Endothelial cell of umbilical vein (primary cell): ENCODE measurements at regions not wholly inside any gene's neighbourhood (a gene's known extent, or its start where the extent isn't known, plus 50 kb on each side); places are given as distances from the start of the nearest gene placed in this dataset.

Source experiments
- BruUV-seq: library from RNA; stranded (reverse); fragments of 400-500 nt; replicated peaks from 2 replicates; lab custom pipeline; 2021; lab: Mats Ljungman, UMichigan
- CTCF ChIA-PET: fragments of 300-600, 350-600 bp; sonication (Branson Sonifier 250); formaldehyde crosslinking; loops from one replicate; lab custom pipeline; 2021; ENCODE audit warnings: antibody characterized with exemption, inconsistent platforms; lab: Charles Lee
- POLR2A ChIA-PET: fragments of 300-600, 350-600 bp; sonication (Branson Sonifier 250); formaldehyde crosslinking; loops from one replicate; lab custom pipeline; 2021; ENCODE audit warnings: antibody characterized with exemption, inconsistent platforms; lab: Charles Lee
- DNase-seq: peaks from one replicate; pipeline ENCODE4 v3.0.0-alpha.2; 2011; ENCODE audit warnings: low read depth, low spot score
- FAIRE-seq: peaks from 2 replicates; lab custom pipeline; 2011; peaks lifted over from hg19 to GRCh38; lab: Jason Lieb, UNC
- H2AFZ ChIP-seq: 2 replicates; pipeline ENCODE4 v1.6.0; 2012; ENCODE audit warnings: low read depth, low read length, control low read depth, inconsistent platforms
- H3K27ac ChIP-seq: 2 replicates; pipeline ENCODE4 v1.5.1; 2011; ENCODE audit warnings: low read depth, mild to moderate bottlenecking, control low read depth, low read length, moderate library complexity; ENCODE audit not compliant: insufficient read depth
- H3K27me3 ChIP-seq, 2 experiments: 2 replicates each; pipeline versions ENCODE4 v1.6.0 to v1.6.1; 2011; ENCODE audit warnings: low read length in 2 of 2, mixed read lengths in 1 of 2; ENCODE audit not compliant: control insufficient read depth in 2 of 2, insufficient read depth in 2 of 2
- H3K36me3 ChIP-seq, 2 experiments: 2 replicates in 1 of 2; 3 replicates in 1 of 2; pipeline ENCODE4 v1.5.1; 2011; ENCODE audit warnings: low read length in 2 of 2, mild to moderate bottlenecking in 1 of 2, moderate library complexity in 1 of 2; ENCODE audit not compliant: control insufficient read depth in 2 of 2, insufficient read depth in 2 of 2; ENCODE audit errors: extremely low read depth in 1 of 2
- H3K4me1 ChIP-seq: 3 replicates; pipeline ENCODE4 v1.5.1; 2011; ENCODE audit warnings: mild to moderate bottlenecking, low read length; ENCODE audit not compliant: control insufficient read depth, insufficient read depth; ENCODE audit errors: extremely low read depth
- H3K4me2 ChIP-seq: 2 replicates; pipeline ENCODE4 v1.6.1; 2011; ENCODE audit warnings: low read length, control low read depth, mixed read lengths; ENCODE audit not compliant: insufficient read depth
- H3K4me3 ChIP-seq, 3 experiments: fragments of 200-600 bp in 1 of 3; sonication (generic), shearing (Covaris generic) in 1 of 3; replicated peaks in 1 of 3; 2 replicates each; pipeline ENCODE4 v1.5.1; 2011 to 2016; ENCODE audit warnings: control low read depth in 3 of 3, low read length in 3 of 3, mild to moderate bottlenecking in 2 of 3, inconsistent platforms in 1 of 3, low read depth in 1 of 3, moderate library complexity in 1 of 3; ENCODE audit not compliant: insufficient read depth in 1 of 3
- H3K79me2 ChIP-seq: 2 replicates; pipeline ENCODE4 v1.6.0; 2012; ENCODE audit warnings: low read length, inconsistent platforms; ENCODE audit not compliant: control insufficient read depth, insufficient read depth
- H3K9ac ChIP-seq: replicated peaks from 2 replicates; pipeline ENCODE3; 2011; ENCODE audit warnings: low read length, control low read depth; ENCODE audit not compliant: insufficient read depth; ENCODE audit errors: extremely low read depth
- H3K9me1 ChIP-seq: replicated peaks from 3 replicates; pipeline ENCODE4 v1.6.0; 2011; ENCODE audit warnings: mild to moderate bottlenecking, low read length; ENCODE audit not compliant: control insufficient read depth, insufficient read depth; ENCODE audit errors: extremely low read depth
- H3K9me3 ChIP-seq: replicated peaks from 2 replicates; pipeline ENCODE4 v1.5.1; 2012; ENCODE audit warnings: low read length, inconsistent platforms; ENCODE audit not compliant: control insufficient read depth, insufficient read depth
- H4K20me1 ChIP-seq: replicated peaks from 2 replicates; pipeline ENCODE3; 2011; ENCODE audit warnings: mild to moderate bottlenecking, low read length; ENCODE audit not compliant: control insufficient read depth, insufficient read depth; ENCODE audit errors: extremely low read depth
- CTCF ChIP-seq, 2 donors: IDR thresholded peaks; 1 replicate in 1 of 2; 2 replicates in 1 of 2; pipeline ENCODE4 v1.5.1; 2011; ENCODE audit warnings: low read length in 2 of 2, mild to moderate bottlenecking in 2 of 2, moderate library complexity in 2 of 2, control low read depth in 1 of 2, inconsistent platforms in 1 of 2, low read depth in 1 of 2; ENCODE audit not compliant: insufficient read depth in 1 of 2; ENCODE audit errors: extremely low read depth in 1 of 2
- EZH2 ChIP-seq: IDR thresholded peaks from 2 replicates; pipeline ENCODE4 v1.6.1; 2012; ENCODE audit warnings: borderline replicate concordance, low read depth, mild to moderate bottlenecking, moderate library complexity, low read length, inconsistent platforms; ENCODE audit not compliant: severe bottlenecking
- JUN ChIP-seq: IDR thresholded peaks from 2 replicates; pipeline ENCODE4 v1.6.1; 2011; ENCODE audit warnings: borderline replicate concordance, low read depth; ENCODE audit not compliant: insufficient read length, insufficient read depth
- MAX ChIP-seq: IDR thresholded peaks from 2 replicates; pipeline ENCODE4 v1.6.1; 2011; ENCODE audit not compliant: insufficient read depth, insufficient read length
- MYC ChIP-seq: IDR thresholded peaks from one replicate; pipeline ENCODE4 v1.6.1; 2011; ENCODE audit warnings: mild to moderate bottlenecking, low read depth, low read length
- POLR2A ChIP-seq: IDR thresholded peaks from 2 replicates; pipeline ENCODE4 v1.6.1; 2012; ENCODE audit warnings: low read depth, mild to moderate bottlenecking, control low read depth, low read length
- dilution Hi-C: fragments of 300-500 bp; cut with MboI; formaldehyde crosslinking; loops from one replicate; pipeline ENCODE4 v1.15.0; 2019; ENCODE audit warnings: low sequenced_read_pairs; ENCODE audit not compliant: extremely low pct_ligation_motif_present
- intact Hi-C: fragments of 100-400 bp; cut with micrococcal nuclease; formaldehyde crosslinking; loops from one replicate; pipeline ENCODE4 v1.10.0; 2022

GRCh38 chr5:18141222-18141621 lies 507.0 kb downstream of the TAF11L14 start:
- dilution Hi-C loops, result no loop called here

More at GRCh38 chr5:18141222-18141621, 507.0 kb downstream of the TAF11L14 start:
- ChIA-PET POLR2A (no interaction called here), CTCF (no interaction called here)
- H4K20me1 ChIP-seq, result no peaks in the 10 kb centered on the region
- no peak for DNase-seq
- H3K36me3 ChIP-seq, result no peaks in the 10 kb centered on the region
- no peaks in the 10 kb centered on the region for H3K9me3 ChIP-seq
- no peak for TF ChIP-seq EZH2
- no peak for TF ChIP-seq MAX
- no peak for TF ChIP-seq MYC
- no peak for TF ChIP-seq CTCF (IDR thresholded peaks at IDR 0.05; ENCODE audit: extremely low read depth in 1 of 2, insufficient read depth in 1 of 2, low read depth in 1 of 2, low read length in 2 of 2)
- TF ChIP-seq JUN, result no peak
- TF ChIP-seq POLR2A, result no peak
- no peaks in the 10 kb centered on the region for H3K79me2 ChIP-seq
- no peak overlapping the region for H3K4me2 ChIP-seq
- intact Hi-C loops, result no loop called here
- no peak overlapping the region for H3K4me3 ChIP-seq
- no peak overlapping the region for H2AFZ ChIP-seq
- no peak overlapping the region for H3K9ac ChIP-seq
- no peaks in the 10 kb centered on the region for H3K4me1 ChIP-seq
- no peak for FAIRE-seq
- no peaks in the 10 kb centered on the region for H3K27me3 ChIP-seq
- no peaks in the 10 kb centered on the region for H3K9me1 ChIP-seq
- no peak overlapping the region for H3K27ac ChIP-seq
- no TSS peak for BruUV-seq
